Liver (tissue), 3 donors: ENCODE measurements at regions not wholly inside any gene's neighbourhood (a gene's known extent, or its start where the extent isn't known, plus 50 kb on each side); places are given as distances from the start of the nearest gene placed in this dataset.

Source experiments
- CTCF ChIP-seq: fragments of 150-350 bp; IDR thresholded peaks from 2 replicates; pipeline ENCODE4 v1.5.1; 2017; ENCODE audit warnings: improper control_type of control experiment, low read depth, low read length; ENCODE audit not compliant: missing input control
- FOXA1 ChIP-seq: IDR thresholded peaks from 2 replicates; pipeline ENCODE4 v1.6.1; 2016; ENCODE audit warnings: antibody characterized with exemption
- GABPA ChIP-seq, 2 donors: IDR thresholded peaks in 1 of 2; conservative IDR thresholded peaks in 1 of 2; 2 replicates each; pipeline ENCODE4 v1.6.1; 2016; ENCODE audit warnings: antibody characterized with exemption in 2 of 2, mild to moderate bottlenecking in 1 of 2, moderate library complexity in 1 of 2
- HNF4G ChIP-seq: IDR thresholded peaks from 2 replicates; pipeline ENCODE4 v1.6.1; 2016; ENCODE audit warnings: antibody characterized with exemption
- JUND ChIP-seq, 2 donors: IDR thresholded peaks; 2 replicates each; pipeline ENCODE4 v1.6.1; 2016; ENCODE audit warnings: antibody characterized with exemption in 2 of 2
- MAX ChIP-seq: IDR thresholded peaks from 2 replicates; pipeline ENCODE4 v1.6.1; 2016; ENCODE audit warnings: antibody characterized with exemption
- RAD21 ChIP-seq, 2 donors: IDR thresholded peaks; 2 replicates each; pipeline ENCODE4 v1.6.1; 2016; ENCODE audit warnings: antibody characterized with exemption in 2 of 2, mild to moderate bottlenecking in 2 of 2
- REST ChIP-seq: IDR thresholded peaks from 2 replicates; pipeline ENCODE4 v1.6.1; 2016; ENCODE audit warnings: antibody characterized with exemption, mild to moderate bottlenecking
- TAF1 ChIP-seq: conservative IDR thresholded peaks from 2 replicates; pipeline ENCODE4 v1.6.1; 2016; ENCODE audit warnings: antibody characterized with exemption, mild to moderate bottlenecking
- YY1 ChIP-seq: IDR thresholded peaks from 2 replicates; pipeline ENCODE4 v1.6.1; 2016; ENCODE audit warnings: antibody characterized with exemption, mild to moderate bottlenecking
- ZBTB33 ChIP-seq: IDR thresholded peaks from 2 replicates; pipeline ENCODE4 v1.6.1; 2016; ENCODE audit warnings: antibody characterized with exemption
- donor health status: healthy.
- donor health status: healthy.

- TF ChIP-seq CTCF (no peak), GABPA (IDR thresholded peaks at IDR 0.05 in 1 of 2, conservative IDR thresholded peaks at IDR 0.05 in 1 of 2) (no peak), JUND (IDR thresholded peaks at IDR 0.05) (no peak), ZBTB33 (no peak), TAF1 (no peak), REST (no peak), RAD21 (IDR thresholded peaks at IDR 0.05) (no peak), HNF4G (no peak), YY1 (no peak), FOXA1 (no peak), MAX (no peak)
Observed at GRCh38 chr4:116486401-116486800, 599.0 kb downstream of the TRAM1L1 start.
